Sigmoid colon (tissue), 4 donors: ENCODE measurements at regions not wholly inside any gene's neighbourhood (a gene's known extent, or its start where the extent isn't known, plus 50 kb on each side); places are given as distances from the start of the nearest gene placed in this dataset.

ENCODE experiments used
- CTCF ChIP-seq, 4 experiments: fragments of 450-650 bp in 3 of 4; fragments of 200-600 bp in 1 of 4; IDR thresholded peaks; one replicate each; pipeline ENCODE4 v1.5.1; 2016 to 2019; ENCODE audit warnings: antibody characterized with exemption in 4 of 4, mild to moderate bottlenecking in 3 of 4, moderate library complexity in 2 of 4
- POLR2AphosphoS5 ChIP-seq, 4 donors: sonication (generic); formaldehyde crosslinking; IDR thresholded peaks; one replicate each; pipeline ENCODE4 v1.6.1; 2017; ENCODE audit warnings: antibody characterized with exemption in 4 of 4

GRCh38 chr5:123721675-123722276 lies 209.8 kb downstream of the CSNK1G3 start:
- TF ChIP-seq CTCF (IDR thresholded peaks at IDR 0.05): no peak
- TF ChIP-seq POLR2AphosphoS5 (IDR thresholded peaks at IDR 0.05): no peak
